AG08396 (cell line): ENCODE measurements at regions not wholly inside any gene's neighbourhood (a gene's known extent, or its start where the extent isn't known, plus 50 kb on each side); places are given as distances from the start of the nearest gene placed in this dataset.

Source experiments
- DNase-seq: peaks from one replicate; pipeline ENCODE4 v3.0.0; 2012; ENCODE audit warnings: low spot score, mixed read lengths

DNA sequence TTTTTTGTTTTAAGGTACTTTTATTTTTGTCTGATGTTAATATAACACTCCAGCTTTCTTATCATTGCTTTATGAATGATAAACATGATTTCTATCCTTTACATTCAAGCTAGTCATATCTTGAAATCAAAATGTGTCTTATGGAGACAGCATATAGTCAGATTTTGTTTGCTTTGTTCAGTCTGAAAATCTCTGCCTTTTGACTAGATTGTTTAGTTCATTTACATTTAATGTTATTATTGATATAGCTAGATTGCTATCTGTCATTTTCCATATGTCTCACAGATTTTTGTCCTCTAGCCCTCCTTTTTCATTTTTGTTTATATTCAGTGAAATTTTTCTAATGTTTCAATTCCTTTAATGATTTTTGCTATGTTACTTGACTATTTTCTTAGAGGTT lies 332.8 kb downstream of the SMOC2 start:
- no peak for DNase-seq

DNA sequence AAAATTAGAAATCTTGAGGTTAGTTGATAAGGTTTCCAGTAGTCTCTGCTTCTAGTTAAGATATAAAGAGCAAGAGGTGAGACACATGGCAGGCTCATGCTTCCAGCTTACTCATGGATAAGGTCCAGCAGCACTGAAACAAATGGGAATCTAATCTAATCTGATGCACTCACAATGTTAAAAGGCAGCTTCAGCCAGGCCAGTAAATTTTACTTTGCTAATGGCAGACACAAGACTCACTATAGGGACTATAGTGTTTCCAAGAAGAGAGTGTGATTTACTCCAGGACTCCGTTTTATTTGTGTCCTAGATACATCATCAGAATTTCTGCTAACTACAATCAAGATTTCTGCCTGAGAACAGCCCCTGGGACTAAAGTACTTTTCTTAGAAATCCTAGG lies 324.8 kb downstream of the SMOC2 start:
- no peak for DNase-seq

GRCh38 chr6:168756009-168756634 lies 315.1 kb downstream of the SMOC2 start:
- no peak for DNase-seq

DNA sequence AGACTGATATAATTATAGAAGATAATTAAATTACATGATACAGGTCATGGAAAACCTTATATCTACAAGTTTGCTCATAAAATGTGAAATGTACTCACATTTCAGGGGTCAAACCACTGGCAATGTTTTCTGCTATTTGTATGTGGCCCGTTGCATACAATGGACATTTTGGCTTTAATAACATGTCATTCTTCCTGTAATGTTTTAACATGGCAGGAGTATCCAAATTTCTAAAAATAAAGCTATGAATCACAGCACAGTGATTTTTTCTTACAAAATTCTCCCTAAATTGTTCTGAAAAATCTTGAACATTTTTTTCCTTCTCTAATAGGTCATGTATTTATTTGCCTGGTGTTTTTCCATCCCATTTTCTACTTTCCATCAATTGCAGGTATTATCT lies 305.7 kb downstream of the SMOC2 start:
- no peak for DNase-seq

DNA sequence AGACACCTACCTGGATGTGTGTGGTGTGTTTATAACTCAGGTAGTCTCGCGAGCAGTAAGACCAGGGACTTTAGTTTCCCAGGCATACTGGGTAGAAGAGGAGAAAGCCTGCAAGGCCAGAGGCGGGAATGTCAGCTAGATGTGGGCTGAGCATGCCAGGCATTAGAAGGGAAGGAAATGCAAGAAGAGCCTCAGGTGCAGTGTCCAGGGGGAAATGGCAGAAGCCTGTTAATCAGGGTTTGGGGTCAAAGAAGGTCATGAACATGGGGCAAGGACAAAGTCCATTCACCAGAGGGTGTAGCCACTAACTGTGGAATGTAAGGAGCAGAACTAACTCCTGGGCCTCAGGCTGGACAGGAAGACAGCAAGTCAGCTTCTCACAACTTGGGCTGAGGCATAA lies 305.0 kb downstream of the SMOC2 start:
- no peak for DNase-seq

DNA sequence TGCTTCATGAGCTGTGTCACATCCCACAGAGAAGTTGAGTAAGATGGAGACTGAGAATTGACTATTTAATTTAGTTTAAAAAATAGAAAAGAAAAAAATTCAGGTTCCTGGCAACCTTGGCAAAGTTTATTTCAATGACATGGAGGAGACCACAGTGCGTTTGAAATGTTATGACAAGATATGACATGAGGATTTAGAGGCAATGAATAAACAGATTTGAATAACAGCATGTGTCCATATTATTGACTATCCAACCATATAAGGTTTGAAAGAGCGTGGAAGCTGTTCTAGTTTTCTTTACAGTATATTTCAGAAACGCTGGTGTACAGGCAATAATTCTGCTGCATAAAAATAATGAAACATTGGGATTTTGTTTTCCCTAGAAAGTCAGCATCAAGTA lies 303.9 kb downstream of the SMOC2 start:
- DNase-seq, result no peak

- DNase-seq, result no peak
Measured at GRCh38 chr6:168741942-168742782, 301.2 kb downstream of the SMOC2 start.

- DNase-seq, result no peak
Measured at GRCh38 chr6:168741305-168741704, 300.3 kb downstream of the SMOC2 start.

GRCh38 chr6:168739381-168739780 lies 298.4 kb downstream of the SMOC2 start:
- DNase-seq, result no peak

GRCh38 chr6:168737481-168737880 lies 296.5 kb downstream of the SMOC2 start:
- no peak for DNase-seq

DNA sequence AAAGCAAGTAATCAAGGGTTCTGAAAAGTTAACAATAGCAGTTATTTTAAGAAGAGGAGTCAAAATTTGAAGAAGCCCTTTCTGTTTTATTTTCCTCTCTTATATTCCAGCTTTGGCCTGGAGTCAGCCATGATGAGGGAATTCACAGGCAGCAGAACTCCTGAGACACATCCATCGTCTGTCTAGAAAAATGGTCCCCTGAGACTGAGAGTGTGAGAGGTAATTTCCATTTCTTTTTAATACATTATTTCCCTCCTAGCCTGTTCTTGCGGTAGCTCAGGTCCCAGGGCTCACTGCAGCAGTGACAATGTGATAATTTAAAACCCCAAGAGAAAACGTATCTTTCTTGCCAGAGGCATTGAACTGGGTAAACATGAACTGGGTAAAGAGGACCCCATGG lies 296.0 kb downstream of the SMOC2 start:
- no peak for DNase-seq

DNA sequence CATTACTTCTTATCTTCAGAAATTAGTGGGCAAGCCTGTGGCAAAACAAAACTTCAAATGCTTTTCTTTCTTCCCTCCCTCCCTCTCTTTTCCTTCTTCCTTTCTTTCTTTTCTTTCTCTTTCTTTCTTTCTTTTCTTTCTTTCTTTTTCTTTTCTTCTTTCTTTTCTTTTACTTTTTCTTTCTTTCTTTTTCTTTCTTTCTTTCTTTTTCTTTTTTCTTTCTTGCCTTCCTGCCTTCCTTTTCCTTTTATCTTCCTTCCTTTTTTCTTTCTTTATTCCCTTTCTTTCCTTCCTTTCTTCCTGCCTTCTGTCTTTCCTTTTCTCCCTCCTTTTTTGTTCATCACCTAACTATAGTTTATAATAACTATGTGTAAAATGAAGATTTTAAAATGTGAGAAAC lies 295.1 kb downstream of the SMOC2 start:
- DNase-seq, result no peak

DNA sequence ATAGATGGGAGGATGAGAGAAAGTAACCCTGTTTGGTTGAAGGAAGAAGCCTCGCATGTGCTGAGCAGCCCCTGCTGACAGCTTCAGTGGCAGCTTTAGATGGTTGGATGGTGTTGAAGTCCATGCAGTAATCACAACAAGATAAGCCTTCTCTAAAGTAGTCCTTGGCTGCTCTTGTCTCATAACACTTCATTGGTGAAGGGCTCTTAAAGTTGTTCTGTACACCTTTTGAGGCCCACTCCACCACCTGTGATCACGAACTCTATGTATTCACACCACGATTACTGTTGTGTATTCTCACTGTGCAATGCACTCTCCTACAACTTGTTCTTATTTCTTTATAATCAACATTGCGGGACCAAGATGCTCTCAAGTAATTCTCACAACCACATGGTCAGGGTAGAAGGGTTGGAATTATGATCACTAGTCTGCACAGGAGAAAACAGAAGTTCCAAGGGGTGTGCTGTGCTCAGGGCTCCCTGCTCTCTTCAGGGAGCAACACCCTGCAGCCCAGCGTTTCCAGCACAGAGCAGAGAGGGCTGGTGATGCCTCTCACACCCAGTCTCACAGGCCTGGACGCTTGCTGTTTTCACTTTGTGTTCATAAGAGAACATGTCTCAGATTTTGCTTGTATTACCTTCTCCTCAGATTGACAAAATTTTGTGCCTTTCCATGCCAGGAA lies 294.4 kb downstream of the SMOC2 start:
- no peak for DNase-seq

DNA sequence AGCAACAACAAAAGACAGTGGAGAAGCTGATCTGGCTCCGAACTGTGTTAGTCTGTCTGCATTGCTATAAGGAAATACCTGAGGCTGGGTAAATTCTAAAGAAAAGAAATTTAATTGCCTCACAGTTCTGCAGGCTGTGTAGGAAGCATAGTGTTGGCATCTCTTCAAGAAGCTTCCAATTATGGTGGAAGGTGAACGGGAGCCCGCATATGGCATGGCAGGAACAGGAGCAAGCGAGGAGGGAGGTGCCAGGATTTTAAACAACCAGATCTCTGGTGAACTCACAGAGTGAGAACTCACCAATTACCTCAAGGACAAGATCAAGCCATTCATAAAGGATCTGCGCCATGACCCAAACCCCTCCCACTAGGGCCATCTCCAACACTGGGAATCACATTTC lies 293.5 kb downstream of the SMOC2 start:
- no peak for DNase-seq

GRCh38 chr6:168732676-168733075 lies 291.7 kb downstream of the SMOC2 start:
- DNase-seq, result no peak

DNA sequence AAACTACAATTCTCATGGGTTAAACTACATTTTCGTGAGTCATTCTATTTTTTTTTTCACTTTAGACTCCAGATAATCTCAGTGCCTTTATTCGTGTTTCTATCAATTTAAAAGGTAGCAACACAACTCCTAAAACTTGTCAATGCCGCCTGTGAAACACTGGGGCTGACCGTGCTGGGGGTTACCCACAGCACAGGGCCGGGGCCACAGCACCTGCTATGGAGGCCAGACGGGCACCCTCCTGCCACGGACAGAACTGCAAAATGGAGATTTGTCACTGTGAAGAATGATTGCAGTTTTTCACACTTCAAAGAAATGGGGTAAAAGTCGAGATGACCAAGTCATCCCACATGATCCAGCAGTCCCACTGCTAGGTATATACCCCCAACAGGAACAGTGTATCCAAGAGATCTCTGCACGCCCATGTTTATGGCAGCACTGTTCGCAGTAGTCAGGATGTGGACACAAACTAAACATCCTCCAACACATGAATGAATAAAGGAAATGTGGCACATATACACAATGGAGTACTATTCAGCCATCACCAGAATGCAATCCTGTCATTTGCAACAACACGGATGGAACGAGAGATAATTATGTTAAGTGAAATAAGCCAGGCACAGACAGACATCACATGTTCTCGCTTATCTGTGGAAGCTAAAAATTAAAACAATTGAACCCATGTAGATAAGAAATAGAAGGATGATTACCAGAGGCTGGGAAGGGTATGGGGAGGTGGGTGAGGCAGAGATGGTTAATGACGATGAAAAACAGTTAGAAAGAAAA lies 290.1 kb downstream of the SMOC2 start:
- no peak for DNase-seq

DNA sequence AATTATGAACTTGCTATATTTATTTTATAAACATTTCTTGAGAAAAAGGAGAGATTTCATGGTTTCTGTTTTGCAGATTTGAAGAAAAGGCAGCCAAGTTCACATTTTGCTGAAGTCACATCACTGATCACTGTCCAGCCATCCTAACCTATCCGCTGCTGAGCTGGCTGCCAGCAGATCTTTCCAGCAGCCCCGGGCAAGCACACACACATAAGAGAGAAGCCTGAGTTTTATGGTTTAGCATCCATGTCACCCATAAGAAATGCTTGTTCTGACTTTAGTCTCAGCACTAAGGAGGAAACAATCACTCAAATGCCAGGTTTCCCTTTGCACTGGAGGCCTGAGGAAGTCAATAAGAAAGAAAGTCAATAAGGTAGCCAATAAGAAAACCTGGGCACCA lies 287.1 kb downstream of the SMOC2 start:
- DNase-seq, result no peak

- no peak for DNase-seq
Measured at GRCh38 chr6:168726312-168726856, 285.4 kb downstream of the SMOC2 start.

- DNase-seq, result no peak
Measured at GRCh38 chr6:168725802-168726201, 284.8 kb downstream of the SMOC2 start.

DNA sequence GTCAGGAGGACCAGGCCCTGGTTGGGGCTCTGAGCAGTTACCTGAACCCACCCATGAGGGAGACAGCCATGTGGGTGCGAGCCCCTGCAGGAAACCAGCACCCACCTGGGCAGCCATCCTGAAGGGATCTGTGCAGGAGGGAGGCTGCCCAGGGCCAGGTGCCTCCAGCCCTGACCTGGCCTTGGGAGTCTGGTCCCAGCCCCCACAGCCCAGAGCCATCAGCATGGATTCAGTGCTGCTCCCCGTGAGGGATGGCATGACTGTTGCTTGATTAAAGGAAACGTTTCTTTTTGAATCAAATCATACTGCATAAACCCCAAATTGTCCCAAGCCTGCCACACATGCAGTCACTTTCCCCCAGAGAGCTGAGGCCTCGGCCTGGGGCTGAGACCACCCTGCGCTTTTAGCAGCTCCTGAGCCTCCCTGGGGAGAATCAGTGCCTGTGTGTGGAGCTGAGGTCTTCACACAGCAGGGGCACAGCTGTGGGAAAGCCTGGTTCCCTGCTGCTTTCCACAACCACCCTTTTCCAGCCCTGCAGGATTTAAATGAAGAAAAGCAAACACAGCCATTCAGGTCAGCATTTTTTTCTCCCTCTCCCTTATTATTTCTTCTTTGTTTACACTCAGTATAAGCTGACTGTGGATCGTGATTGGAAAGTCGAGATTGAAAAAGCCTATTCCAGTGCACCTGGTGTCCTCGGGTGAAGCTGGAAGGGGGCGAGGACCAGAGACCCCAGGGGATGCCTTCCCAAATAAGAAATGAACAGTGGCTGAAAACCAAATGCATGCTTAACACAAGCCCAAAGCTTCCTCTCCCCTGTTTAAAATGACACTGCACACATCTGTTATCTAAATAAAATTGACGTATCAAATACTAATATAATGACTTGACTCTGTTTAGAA lies 283.9 kb downstream of the SMOC2 start:
- no peak for DNase-seq

DNA sequence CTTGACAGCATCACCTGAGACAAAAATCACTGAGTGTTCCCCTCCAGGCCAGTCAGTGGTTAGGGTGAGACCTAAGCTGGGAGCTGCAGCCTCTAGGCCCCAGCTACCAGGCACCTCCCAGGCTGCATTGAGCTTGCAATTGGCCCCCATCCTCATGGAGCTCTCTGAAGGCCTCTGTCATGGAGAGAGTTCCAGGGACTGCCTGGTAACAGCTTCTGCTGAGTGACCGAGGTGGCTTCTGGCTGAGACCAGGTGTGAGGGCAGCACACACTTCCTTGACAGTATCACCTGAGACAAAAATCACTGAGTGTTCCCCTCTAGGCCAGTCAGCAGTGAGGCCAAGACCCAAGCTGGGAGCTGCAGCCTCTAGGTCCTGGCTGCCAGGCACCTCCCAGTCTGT lies 283.0 kb downstream of the SMOC2 start:
- no peak for DNase-seq
